Adrenal gland (tissue), 5 donors: ENCODE measurements at regions not wholly inside any gene's neighbourhood (a gene's known extent, or its start where the extent isn't known, plus 50 kb on each side); places are given as distances from the start of the nearest gene placed in this dataset.

ENCODE experiments used
- POLR2A ChIP-seq, 2 donors: fragments of 450-650 bp; IDR thresholded peaks; one replicate each; pipeline ENCODE4 v1.6.1; 2017; ENCODE audit warnings: antibody characterized with exemption in 2 of 2, mild to moderate bottlenecking in 2 of 2, moderate library complexity in 1 of 2
- TF ChIP-seq, protein P1 (sequence below), 6 experiments: fragments of 450-650 bp in 4 of 6; fragments of 200-600 bp in 2 of 6; sonication (generic) in 1 of 6; IDR thresholded peaks; 1 replicate in 5 of 6; 2 replicates in 1 of 6; pipeline versions ENCODE4 v1.5.1 to v1.8.0; 2016 to 2021; ENCODE audit warnings: antibody characterized with exemption in 6 of 6, mild to moderate bottlenecking in 2 of 6, moderate library complexity in 1 of 6
- donor health status: DM: no; HTN: no; CAD: no.

DNA sequence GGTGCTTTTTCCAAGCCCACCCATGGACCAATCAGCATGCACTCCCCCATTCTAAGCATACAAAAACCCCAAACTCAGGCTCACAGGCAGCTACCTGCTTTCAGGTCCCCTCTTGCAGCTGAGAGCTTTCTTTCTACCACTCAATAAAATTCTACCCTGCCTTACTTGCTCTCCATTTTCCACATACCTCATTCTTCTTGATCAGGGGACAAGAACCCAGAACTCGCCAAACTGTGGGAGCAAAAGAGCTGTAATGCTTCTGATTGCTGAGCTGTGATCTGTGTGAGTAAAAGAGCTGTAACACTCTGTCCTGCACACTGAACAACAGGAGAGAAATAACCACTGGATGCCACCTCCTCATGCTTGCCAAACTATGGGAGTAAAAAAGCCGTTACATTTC, 972.1 kb downstream of the SLITRK5 start:
- TF ChIP-seq, protein P1, sequence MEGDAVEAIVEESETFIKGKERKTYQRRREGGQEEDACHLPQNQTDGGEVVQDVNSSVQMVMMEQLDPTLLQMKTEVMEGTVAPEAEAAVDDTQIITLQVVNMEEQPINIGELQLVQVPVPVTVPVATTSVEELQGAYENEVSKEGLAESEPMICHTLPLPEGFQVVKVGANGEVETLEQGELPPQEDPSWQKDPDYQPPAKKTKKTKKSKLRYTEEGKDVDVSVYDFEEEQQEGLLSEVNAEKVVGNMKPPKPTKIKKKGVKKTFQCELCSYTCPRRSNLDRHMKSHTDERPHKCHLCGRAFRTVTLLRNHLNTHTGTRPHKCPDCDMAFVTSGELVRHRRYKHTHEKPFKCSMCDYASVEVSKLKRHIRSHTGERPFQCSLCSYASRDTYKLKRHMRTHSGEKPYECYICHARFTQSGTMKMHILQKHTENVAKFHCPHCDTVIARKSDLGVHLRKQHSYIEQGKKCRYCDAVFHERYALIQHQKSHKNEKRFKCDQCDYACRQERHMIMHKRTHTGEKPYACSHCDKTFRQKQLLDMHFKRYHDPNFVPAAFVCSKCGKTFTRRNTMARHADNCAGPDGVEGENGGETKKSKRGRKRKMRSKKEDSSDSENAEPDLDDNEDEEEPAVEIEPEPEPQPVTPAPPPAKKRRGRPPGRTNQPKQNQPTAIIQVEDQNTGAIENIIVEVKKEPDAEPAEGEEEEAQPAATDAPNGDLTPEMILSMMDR (IDR thresholded peaks at IDR 0.05), result no peak
- no peak for TF ChIP-seq POLR2A (IDR thresholded peaks at IDR 0.05)
